RKO (cell line): ENCODE measurements at regions not wholly inside any gene's neighbourhood (a gene's known extent, or its start where the extent isn't known, plus 50 kb on each side); places are given as distances from the start of the nearest gene placed in this dataset.
A peak's percentile ranks its signal among the peaks of the same experiment; 100 is the strongest.

Experiments
- DNase-seq: peaks from one replicate; pipeline ENCODE4 v3.0.0-alpha.2; 2016; ENCODE audit warnings: low spot score

GRCh38 chr18:40555914-40556313 is 1399.1 kb upstream of the PIK3C3 start:
- DNase-seq: no peak

DNA sequence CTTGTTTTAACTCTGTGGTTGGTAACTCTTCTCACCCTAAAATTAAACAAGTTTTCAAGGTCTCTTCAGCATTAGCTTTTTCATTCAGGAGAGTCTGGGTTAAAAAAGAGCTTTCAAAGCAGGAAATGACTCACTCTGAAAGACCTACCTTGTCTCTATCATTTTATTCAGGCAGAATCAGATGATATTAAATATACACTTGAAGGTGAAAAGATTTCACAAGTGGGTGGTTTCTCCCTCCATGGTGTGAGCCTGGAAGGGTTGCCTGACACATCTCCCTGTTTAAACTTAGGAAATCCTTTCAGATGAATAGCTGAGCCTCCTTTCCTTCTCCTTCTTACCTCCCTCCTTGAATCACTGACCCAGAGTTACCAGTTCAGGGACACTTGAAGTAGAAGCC is 1402.0 kb upstream of the PIK3C3 start:
- no peak for DNase-seq

DNA sequence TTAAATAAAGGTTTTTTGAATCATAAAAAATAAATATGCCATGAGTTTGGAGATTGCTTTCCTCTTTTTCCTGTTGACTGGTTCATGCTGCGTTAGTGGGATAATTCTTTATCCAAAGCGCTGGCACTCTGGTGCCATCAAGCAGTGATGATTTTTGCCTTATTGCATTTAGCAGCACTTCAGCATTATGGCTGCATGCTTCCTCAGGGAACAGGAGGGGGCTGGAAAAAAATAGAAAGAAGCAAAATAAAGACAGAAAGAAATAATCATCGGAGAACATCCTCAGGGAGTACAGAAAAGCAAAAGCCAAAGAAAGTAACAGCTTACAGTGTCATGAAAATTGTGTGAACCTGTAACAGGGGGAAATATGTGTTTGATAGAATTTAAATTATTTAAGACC is 1408.2 kb upstream of the PIK3C3 start:
- DNase-seq: no peak

DNA sequence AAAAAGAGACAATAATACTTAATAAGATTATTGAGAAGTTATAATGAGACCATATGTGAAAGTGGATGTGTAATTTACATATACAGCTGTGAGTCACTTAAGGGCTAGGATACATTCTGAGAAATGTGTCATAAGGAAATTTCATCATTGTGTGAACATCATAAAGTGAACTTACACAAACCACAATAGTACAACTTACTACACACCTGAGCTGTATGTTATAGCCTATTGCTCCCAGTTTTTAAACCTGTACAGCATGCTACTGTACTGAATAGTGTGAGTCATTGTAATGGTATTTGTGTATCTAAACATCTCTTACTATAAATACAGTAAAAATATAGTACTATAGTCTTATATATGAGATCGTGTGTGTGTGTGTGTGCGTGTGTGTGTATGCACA is 1420.3 kb upstream of the PIK3C3 start:
- peak; percentile 10 for DNase-seq

DNA sequence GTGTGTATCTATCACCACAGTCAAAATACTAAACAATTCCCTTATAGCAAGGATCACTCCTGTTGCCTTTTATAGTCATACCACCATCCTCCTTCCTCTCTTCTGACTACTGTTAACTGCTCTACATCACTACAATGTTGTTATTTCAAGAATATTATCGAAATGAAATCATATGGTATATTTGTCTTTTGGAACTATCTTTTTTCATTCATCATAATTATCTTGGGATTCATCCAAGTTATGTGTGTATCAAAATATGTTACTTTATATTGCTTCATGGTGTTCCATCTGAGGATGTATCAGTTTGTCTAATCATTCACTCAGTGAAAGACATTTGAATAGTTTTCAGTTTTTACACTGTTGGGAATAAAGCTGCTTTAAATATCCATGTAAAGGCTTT is 1423.0 kb upstream of the PIK3C3 start:
- no peak for DNase-seq

- no peak for DNase-seq
Measured at GRCh38 chr18:40531051-40531450, 1424.0 kb upstream of the PIK3C3 start.

DNA sequence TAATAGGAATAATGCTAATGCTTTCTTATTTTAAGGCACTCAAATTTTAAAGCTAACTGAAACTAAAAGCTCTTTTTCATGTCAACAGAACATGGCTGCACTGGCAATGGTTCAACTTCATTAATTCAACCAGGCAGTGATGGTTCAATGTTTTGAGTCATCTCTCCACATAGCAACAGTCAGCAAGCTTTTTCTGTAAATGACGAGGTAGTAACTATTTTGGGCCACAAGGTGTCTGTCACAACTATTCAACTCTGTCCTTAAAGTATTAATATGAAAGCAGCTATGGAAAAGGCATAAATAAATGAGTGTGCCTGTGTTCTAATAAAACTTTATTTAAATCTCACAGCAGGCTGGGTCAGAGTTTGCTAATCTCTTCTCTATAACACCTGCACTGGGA is 1425.6 kb upstream of the PIK3C3 start:
- peak; percentile 53 for DNase-seq

DNA sequence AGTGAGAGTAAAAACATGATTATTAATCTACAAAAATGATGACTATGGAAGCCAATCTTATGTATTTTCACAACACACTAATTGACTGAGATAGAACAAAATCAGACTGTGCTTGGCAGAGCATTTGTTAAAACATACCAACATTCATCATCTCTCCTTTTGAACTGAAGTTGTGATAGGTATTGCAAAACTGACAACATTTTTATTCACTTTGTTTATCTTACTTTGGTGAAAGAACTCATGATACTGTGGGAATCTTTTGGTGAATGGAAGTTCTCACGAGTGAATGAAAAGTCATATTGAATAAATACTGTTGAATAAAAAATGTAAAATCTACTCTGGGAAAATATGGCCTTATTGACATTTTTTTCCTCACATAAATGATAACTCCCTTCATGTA is 1430.2 kb upstream of the PIK3C3 start:
- DNase-seq: no peak

DNA sequence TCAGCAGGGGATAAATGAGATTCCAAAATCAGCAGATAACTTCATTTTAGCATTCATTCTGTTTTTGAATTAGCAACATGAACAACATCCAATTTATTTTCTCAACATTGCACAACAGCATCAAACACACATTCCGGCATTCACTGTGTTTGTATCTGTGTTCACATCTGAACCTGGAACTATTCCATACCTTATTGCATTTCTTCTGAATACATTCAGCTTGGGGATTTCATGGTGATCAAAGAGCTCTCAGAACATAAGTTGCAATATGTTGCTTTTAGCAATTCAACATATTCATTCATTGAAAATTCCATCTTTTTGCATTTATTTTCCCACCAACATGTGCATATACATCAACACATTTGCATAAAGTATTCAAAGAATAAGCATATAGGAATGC is 1431.7 kb upstream of the PIK3C3 start:
- DNase-seq: no peak

- DNase-seq: no peak
Measured at GRCh38 chr18:40501026-40501425, 1454.0 kb upstream of the PIK3C3 start.

- no peak for DNase-seq
Measured at GRCh38 chr18:40494603-40495002, 1460.4 kb upstream of the PIK3C3 start.

DNA sequence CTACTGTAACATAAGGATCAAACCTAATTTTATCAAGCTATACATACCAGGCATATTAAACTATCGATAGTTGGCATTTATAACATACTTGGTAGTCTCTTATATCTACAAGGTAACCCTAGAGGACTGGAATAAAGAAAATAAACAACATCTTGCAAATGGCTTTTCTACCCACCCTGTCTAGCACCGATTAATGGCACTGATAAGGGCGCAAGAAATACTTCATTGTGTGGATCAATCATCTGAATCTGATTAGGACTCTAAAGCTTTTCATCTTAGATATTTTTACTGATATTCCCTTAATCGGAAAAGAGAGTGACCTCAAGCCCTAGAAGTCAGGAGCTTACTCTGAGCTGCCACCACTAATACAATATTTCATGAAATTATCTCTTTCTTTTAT is 1461.7 kb upstream of the PIK3C3 start:
- DNase-seq: no peak

DNA sequence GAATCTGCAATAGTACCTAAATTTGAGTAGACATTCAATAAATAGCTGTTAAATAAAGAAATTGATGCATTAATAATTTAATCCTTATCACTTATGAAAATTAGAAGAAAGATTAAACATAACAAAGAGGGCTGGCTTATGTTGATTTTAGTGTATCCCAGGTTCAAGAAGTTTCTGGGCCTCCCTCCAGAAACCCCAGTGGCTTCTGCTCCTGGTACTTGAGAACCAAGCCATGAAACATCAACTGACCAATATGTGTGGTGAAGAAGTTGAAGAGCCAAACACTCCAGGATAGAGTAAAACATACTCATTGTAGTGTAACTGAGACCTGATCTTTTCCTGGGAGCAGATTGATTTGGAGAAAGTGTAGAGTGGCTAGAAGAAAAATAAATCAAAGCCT is 1465.7 kb upstream of the PIK3C3 start:
- DNase-seq: no peak

GRCh38 chr18:40485318-40485717 is 1469.7 kb upstream of the PIK3C3 start:
- DNase-seq: no peak

DNA sequence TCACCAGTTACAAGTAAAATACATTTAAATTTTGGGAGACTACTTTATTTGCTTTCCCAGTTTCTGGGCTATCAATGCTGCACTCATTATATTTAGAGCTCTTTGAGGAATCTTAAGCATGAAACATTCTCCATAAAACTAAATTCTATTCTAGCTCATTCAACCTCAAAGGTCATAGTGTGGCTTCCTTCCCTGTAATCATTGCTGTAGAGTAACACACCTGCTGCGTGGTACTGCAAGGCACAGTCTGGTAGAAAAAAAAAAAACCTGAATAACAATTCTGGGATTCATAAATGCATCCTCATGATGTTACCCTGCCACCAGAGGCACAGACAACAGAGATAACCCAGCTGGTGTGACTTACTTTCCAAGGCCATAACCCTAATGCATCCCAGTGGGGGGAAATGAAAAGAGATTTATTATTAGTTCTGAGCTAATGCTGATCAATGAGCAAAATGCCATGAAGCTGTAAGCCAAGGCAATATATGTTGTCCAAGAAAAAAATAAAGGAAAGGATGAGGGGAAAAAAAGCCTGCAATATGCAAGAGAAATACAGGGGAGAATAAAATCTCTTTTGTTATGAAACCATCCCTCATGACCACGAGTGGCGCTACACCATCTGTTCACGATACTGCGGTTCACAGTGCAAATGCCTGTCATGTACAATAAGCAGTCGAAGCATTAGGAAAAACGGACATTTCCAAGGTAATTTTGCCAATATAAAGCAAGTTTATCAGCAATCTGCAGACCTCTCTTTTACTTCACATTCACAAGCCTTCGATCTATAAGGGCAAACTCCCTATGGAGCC is 1481.6 kb upstream of the PIK3C3 start:
- DNase-seq: no peak

- no peak for DNase-seq
Measured at GRCh38 chr18:40470723-40471122, 1484.3 kb upstream of the PIK3C3 start.

- no peak for DNase-seq
Measured at GRCh38 chr18:40469851-40470250, 1485.2 kb upstream of the PIK3C3 start.

DNA sequence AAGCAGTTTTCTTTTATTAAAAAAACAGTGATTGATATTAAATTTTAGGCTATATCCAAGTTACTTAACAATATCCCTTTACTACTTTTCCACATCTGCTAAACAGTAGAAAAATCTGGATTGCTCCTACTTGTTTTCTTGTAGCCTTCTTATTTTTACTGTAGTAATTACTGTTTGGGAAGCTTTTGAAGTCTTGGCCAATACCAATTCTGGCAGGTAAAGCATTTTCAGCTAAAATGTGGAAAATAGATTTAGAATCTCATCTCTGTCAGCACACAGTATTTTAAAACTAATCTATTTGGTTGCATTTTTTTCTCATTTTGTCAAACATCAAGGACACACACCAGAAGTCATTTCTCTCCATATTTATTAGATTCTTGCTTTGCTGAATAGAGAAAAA is 1485.7 kb upstream of the PIK3C3 start:
- no peak for DNase-seq

- DNase-seq: no peak
Measured at GRCh38 chr18:40464032-40464431, 1491.0 kb upstream of the PIK3C3 start.

DNA sequence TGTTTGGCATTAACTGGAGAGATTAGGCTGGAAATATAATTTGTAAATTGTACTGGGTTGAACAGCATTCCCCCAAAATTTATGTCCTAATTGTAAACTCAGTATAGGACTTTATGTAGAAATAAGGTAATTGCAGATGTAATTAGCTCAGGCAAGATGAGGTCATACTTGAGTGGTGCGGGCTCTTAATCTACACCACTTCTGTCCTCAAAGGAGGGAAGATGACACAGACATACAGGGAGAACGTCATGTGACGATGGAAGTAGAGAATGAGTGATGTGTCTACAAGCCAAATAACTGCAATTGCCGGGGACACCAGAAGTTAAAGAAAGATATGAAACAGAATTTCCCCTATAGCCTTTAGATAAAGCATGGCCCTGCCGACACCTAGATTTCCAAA is 1501.1 kb upstream of the PIK3C3 start:
- no peak for DNase-seq

- no peak for DNase-seq
Measured at GRCh38 chr18:40452599-40452998, 1502.4 kb upstream of the PIK3C3 start.

- DNase-seq: no peak
Measured at GRCh38 chr18:40450751-40451150, 1504.3 kb upstream of the PIK3C3 start.

GRCh38 chr18:40447820-40448219 is 1507.2 kb upstream of the PIK3C3 start:
- DNase-seq: no peak

GRCh38 chr18:40440088-40440487 is 1514.9 kb upstream of the PIK3C3 start:
- no peak for DNase-seq
